ENCODE measurements at regions not wholly inside any gene's neighbourhood (a gene's known extent, or its start where the extent isn't known, plus 50 kb on each side); places are given as distances from the start of the nearest gene placed in this dataset.
A peak's percentile ranks its signal among the peaks of the same experiment; 100 is the strongest.

DNA sequence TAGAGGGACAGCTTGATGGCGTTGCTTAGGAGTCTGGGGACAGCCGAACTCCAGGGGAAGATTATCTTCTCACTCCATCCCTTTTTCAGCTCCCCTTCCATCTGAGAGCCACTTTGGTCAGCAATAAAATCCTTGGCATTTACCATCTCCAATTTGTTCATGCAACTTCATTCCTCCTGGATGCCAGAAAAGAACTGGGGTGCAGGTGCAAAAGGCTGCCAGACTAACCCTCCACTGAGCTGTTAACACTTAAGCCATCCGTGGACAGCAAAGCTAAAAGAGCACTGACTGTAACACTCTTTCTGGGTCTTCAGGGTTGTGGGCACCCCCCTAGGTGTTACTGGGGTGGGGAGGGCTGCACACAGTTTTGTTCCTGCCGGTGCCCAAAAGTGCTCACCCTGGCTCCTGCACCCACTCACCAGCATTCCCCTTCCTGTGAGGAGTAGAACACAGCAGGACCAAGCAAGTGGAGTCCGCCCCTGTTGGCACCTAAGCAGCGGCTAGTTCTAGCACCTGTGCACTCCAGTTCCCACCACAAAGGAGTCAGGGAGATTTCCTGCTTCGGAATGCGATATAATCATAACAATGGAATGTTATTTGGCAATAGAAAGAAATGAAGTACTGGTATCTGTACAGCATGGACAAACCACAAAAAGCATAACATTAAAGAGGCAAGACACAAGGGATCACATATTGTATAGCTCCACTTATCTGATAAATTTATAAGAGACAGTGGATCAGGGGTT is 95.1 kb downstream of the NPY start:
- TF ChIP-seq TEAD4 (IDR thresholded peaks at IDR 0.05) (peak; percentile 90), CEBPB (IDR thresholded peaks at IDR 0.05) (peak; percentile 86), EGR1 (IDR thresholded peaks at IDR 0.05) (no peak; the same call in 1 of the 2 replicates), TAF1 (IDR thresholded peaks at IDR 0.05; ENCODE audit: low read depth) (no peak), EP300 (IDR thresholded peaks at IDR 0.05; ENCODE audit: borderline replicate concordance) (peak; percentile 66), NFIC (IDR thresholded peaks at IDR 0.05) (peak; percentile 80), CREB1 (IDR thresholded peaks at IDR 0.05; ENCODE audit: low read depth) (no peak), YY1 (IDR thresholded peaks at IDR 0.05; ENCODE audit: low read depth) (no peak), FOXM1 (IDR thresholded peaks at IDR 0.05; ENCODE audit: borderline replicate concordance, low read depth) (no peak), RAD21 (IDR thresholded peaks at IDR 0.05; ENCODE audit: low read depth) (0 out of 2 replicates have a peak, but pooled peaks have one; percentile 13), TCF12 (IDR thresholded peaks at IDR 0.05; ENCODE audit: low read depth) (peak; percentile 84), ZBTB7A (IDR thresholded peaks at IDR 0.05; ENCODE audit: low read depth) (no peak)
- TF ChIP-seq, protein P1, sequence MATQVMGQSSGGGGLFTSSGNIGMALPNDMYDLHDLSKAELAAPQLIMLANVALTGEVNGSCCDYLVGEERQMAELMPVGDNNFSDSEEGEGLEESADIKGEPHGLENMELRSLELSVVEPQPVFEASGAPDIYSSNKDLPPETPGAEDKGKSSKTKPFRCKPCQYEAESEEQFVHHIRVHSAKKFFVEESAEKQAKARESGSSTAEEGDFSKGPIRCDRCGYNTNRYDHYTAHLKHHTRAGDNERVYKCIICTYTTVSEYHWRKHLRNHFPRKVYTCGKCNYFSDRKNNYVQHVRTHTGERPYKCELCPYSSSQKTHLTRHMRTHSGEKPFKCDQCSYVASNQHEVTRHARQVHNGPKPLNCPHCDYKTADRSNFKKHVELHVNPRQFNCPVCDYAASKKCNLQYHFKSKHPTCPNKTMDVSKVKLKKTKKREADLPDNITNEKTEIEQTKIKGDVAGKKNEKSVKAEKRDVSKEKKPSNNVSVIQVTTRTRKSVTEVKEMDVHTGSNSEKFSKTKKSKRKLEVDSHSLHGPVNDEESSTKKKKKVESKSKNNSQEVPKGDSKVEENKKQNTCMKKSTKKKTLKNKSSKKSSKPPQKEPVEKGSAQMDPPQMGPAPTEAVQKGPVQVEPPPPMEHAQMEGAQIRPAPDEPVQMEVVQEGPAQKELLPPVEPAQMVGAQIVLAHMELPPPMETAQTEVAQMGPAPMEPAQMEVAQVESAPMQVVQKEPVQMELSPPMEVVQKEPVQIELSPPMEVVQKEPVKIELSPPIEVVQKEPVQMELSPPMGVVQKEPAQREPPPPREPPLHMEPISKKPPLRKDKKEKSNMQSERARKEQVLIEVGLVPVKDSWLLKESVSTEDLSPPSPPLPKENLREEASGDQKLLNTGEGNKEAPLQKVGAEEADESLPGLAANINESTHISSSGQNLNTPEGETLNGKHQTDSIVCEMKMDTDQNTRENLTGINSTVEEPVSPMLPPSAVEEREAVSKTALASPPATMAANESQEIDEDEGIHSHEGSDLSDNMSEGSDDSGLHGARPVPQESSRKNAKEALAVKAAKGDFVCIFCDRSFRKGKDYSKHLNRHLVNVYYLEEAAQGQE (IDR thresholded peaks at IDR 0.05; ENCODE audit: low read depth): no peak
- TF ChIP-seq, protein P2, sequence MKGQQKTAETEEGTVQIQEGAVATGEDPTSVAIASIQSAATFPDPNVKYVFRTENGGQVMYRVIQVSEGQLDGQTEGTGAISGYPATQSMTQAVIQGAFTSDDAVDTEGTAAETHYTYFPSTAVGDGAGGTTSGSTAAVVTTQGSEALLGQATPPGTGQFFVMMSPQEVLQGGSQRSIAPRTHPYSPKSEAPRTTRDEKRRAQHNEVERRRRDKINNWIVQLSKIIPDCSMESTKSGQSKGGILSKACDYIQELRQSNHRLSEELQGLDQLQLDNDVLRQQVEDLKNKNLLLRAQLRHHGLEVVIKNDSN (IDR thresholded peaks at IDR 0.05): no peak
- TF ChIP-seq, protein P3, sequence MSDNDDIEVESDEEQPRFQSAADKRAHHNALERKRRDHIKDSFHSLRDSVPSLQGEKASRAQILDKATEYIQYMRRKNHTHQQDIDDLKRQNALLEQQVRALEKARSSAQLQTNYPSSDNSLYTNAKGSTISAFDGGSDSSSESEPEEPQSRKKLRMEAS (IDR thresholded peaks at IDR 0.05): no peak; the same call in 1 of the 2 replicates

DNA sequence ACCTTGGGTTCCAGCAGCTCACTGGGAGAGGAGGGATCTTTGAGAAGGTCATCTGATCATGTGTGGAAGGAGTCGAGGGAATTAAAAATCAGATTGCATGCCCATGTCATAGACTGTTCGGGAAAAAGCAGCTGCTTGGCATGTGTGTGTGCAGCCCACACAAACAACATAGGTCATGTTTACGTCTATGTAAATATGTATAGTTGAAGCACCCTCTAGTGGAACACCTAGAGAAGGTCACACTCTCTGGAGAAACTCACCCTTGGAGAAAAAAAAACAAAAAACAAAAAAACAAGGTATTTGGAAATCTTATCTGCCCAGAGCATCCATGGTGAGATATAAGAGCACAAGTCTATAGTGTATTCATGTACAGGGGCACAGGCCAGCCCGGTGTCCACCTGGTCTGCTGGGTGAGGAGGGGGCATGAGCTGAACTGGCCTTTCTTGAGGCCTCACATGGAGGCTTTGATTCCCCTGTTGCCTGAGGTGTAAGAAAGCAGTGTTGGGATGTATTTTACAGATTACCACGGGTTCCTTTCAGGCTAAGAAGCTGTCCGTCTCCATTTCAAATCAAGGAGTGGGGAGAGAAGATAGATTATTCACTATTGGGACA is 98.0 kb downstream of the NPY start:
- TF ChIP-seq RAD21 (IDR thresholded peaks at IDR 0.05; ENCODE audit: low read depth) (peak; percentile 72), FOXM1 (IDR thresholded peaks at IDR 0.05; ENCODE audit: borderline replicate concordance, low read depth) (no peak)

DNA sequence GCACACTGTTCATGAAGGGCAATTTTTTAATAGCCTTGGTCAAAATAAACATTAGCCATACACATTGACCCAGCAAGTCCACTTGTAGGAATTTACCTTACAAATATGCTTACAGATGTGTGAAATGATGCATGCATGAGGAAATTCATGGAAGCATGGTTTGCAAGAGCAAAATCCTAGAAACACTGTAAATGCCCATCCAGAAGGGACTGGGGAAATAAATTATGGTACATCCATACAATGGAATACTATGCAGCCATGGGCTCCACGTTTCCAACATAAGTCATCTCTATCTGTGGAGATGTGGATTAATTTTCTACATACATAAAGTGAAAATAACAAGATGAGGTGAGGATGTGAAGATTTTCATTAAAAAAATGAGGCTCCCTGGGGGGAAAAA is 99.1 kb downstream of the NPY start:
- TF ChIP-seq EGR1 (IDR thresholded peaks at IDR 0.05) (no peak), CEBPB (IDR thresholded peaks at IDR 0.05) (no peak), TAF1 (IDR thresholded peaks at IDR 0.05; ENCODE audit: low read depth) (no peak), TEAD4 (IDR thresholded peaks at IDR 0.05) (no peak), RAD21 (IDR thresholded peaks at IDR 0.05; ENCODE audit: low read depth) (no peak), NFIC (IDR thresholded peaks at IDR 0.05) (no peak), FOXM1 (IDR thresholded peaks at IDR 0.05; ENCODE audit: borderline replicate concordance, low read depth) (no peak), TCF12 (IDR thresholded peaks at IDR 0.05; ENCODE audit: low read depth) (no peak), ZBTB7A (IDR thresholded peaks at IDR 0.05; ENCODE audit: low read depth) (no peak), YY1 (IDR thresholded peaks at IDR 0.05; ENCODE audit: low read depth) (no peak), EP300 (IDR thresholded peaks at IDR 0.05; ENCODE audit: borderline replicate concordance) (no peak), CREB1 (IDR thresholded peaks at IDR 0.05; ENCODE audit: low read depth) (no peak)
- TF ChIP-seq, protein P2 (IDR thresholded peaks at IDR 0.05): no peak
- TF ChIP-seq, protein P3 (IDR thresholded peaks at IDR 0.05): no peak
- TF ChIP-seq, protein P1 (IDR thresholded peaks at IDR 0.05; ENCODE audit: low read depth): no peak

DNA sequence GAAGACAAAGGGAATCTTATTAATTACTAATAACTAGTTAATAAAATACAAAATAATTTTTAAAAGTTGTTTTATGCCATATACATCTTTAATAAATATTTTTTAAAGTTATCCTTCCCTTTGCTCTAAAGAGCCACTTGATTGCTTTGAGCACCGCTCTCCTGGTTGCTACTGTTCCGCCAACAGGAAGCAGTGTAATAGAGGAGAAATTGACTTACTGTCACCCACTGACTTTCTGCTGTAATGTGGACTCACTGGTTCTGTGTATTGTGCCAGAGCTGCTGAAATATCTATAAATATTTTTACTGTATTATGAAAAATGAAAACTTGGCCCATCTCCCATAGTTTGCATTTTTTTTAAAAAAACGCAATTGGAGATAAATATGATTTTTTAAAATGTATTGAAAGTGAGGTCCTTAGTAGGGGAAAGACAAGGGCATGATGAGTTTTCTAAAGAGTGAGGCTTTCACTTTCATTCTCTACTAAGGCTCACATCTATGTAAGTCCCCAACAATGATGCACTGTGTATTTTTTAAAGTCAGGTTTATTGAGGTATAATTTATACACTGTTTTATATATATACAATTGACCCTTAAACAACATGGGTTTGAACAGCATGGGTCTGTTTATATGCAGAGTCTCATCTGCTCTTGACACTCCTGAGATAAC is 100.5 kb downstream of the NPY start:
- no peak for TF ChIP-seq EGR1 (IDR thresholded peaks at IDR 0.05)
- TF ChIP-seq CREB1 (IDR thresholded peaks at IDR 0.05; ENCODE audit: low read depth): no peak
- no peak for TF ChIP-seq FOXM1 (IDR thresholded peaks at IDR 0.05; ENCODE audit: borderline replicate concordance, low read depth)
- TF ChIP-seq, protein P1 (IDR thresholded peaks at IDR 0.05; ENCODE audit: low read depth): no peak
- no peak for TF ChIP-seq TAF1 (IDR thresholded peaks at IDR 0.05; ENCODE audit: low read depth)
- TF ChIP-seq TCF12 (IDR thresholded peaks at IDR 0.05; ENCODE audit: low read depth): no peak
- TF ChIP-seq, protein P3 (IDR thresholded peaks at IDR 0.05): no peak
- TF ChIP-seq NFIC (IDR thresholded peaks at IDR 0.05): no peak
- TF ChIP-seq EP300 (IDR thresholded peaks at IDR 0.05; ENCODE audit: borderline replicate concordance): no peak
- no peak for TF ChIP-seq YY1 (IDR thresholded peaks at IDR 0.05; ENCODE audit: low read depth)
- no peak for TF ChIP-seq RAD21 (IDR thresholded peaks at IDR 0.05; ENCODE audit: low read depth)
- TF ChIP-seq CEBPB (IDR thresholded peaks at IDR 0.05): no peak
- TF ChIP-seq, protein P2 (IDR thresholded peaks at IDR 0.05): no peak
- TF ChIP-seq ZBTB7A (IDR thresholded peaks at IDR 0.05; ENCODE audit: low read depth): no peak
- no peak for TF ChIP-seq TEAD4 (IDR thresholded peaks at IDR 0.05)

Data from Ishikawa (cell line).